Large intestine (tissue), 3 donors: ENCODE measurements at regions not wholly inside any gene's neighbourhood (a gene's known extent, or its start where the extent isn't known, plus 50 kb on each side); places are given as distances from the start of the nearest gene placed in this dataset.
A peak's percentile ranks its signal among the peaks of the same experiment; 100 is the strongest.

Source experiments
- DNase-seq, 2 donors: peaks; one replicate each; pipeline versions ENCODE4 v3.0.0 to v3.0.0-alpha.2; 2013
- H3K27ac ChIP-seq: one replicate; pipeline ENCODE4 v1.5.1; 2013; ENCODE audit warnings: low read length
- H3K27me3 ChIP-seq: 2 replicates; pipeline ENCODE4 v1.6.1; 2013; ENCODE audit warnings: low read length; ENCODE audit not compliant: control insufficient read depth, insufficient read depth
- H3K36me3 ChIP-seq: 2 replicates; pipeline ENCODE4 v1.6.1; 2013; ENCODE audit warnings: low read length; ENCODE audit not compliant: control insufficient read depth, insufficient read depth
- H3K4me1 ChIP-seq: one replicate; pipeline ENCODE4 v1.6.1; 2013; ENCODE audit warnings: low read length; ENCODE audit not compliant: control insufficient read depth, insufficient read depth
- H3K4me3 ChIP-seq: one replicate; pipeline ENCODE4 v1.5.1; 2013; ENCODE audit warnings: low read length
- H3K9me3 ChIP-seq: one replicate; pipeline ENCODE4 v1.6.1; 2013; ENCODE audit warnings: mild to moderate bottlenecking, low read depth, low read length, moderate library complexity; ENCODE audit not compliant: control insufficient read depth
- WGBS: methylation state at CpG from one replicate; pipeline ENCODE4 v1.1.5; 2013; ENCODE audit warnings: low lambda C conversion rate; ENCODE audit not compliant: insufficient coverage; 5-methylcytosine and 5-hydroxymethylcytosine counted together

- Histone ChIP-seq H3K27me3 (no peaks in the 10 kb centered on the region), H3K36me3 (no peaks in the 10 kb centered on the region), H3K27ac (no peak overlapping the region), H3K4me3 (no peak overlapping the region), H3K4me1 (peaks cover 18% of the 10 kb centered on the region), H3K9me3 (no peaks in the 10 kb centered on the region)
- no CpG with 5 or more reads among the region's 2 CpGs for WGBS
- no peak for DNase-seq
Measured at GRCh38 chr2:38438883-38439612, 62.0 kb upstream of the ATL2 start.

GRCh38 chr2:38438133-38438882, 61.2 kb upstream of the ATL2 start:
- Histone ChIP-seq H3K36me3 (no peaks in the 10 kb centered on the region), H3K4me1 (peaks cover 23% of the 10 kb centered on the region), H3K27me3 (no peaks in the 10 kb centered on the region), H3K27ac (no peak overlapping the region), H3K9me3 (no peaks in the 10 kb centered on the region), H3K4me3 (no peak overlapping the region)
- WGBS, result no CpG with 5 or more reads among the region's 2 CpGs
- DNase-seq, result no peak

- H3K27ac ChIP-seq, result no peak overlapping the region
- H3K4me3 ChIP-seq, result no peak overlapping the region
- no peak for DNase-seq
- no peaks in the 10 kb centered on the region for H3K27me3 ChIP-seq
- H3K36me3 ChIP-seq, result no peaks in the 10 kb centered on the region
- WGBS, result no CpG with 5 or more reads among the region's 2 CpGs
- no peaks in the 10 kb centered on the region for H3K9me3 ChIP-seq
- peaks cover 35% of the 10 kb centered on the region for H3K4me1 ChIP-seq
Measured at GRCh38 chr2:38436227-38436664, 59.2 kb upstream of the ATL2 start.

- Histone ChIP-seq H3K27me3 (no peaks in the 10 kb centered on the region), H3K27ac (no peak overlapping the region), H3K4me3 (no peak overlapping the region), H3K9me3 (no peaks in the 10 kb centered on the region), H3K36me3 (no peaks in the 10 kb centered on the region), H3K4me1 (peaks cover 31% of the 10 kb centered on the region)
- no peak for DNase-seq
- WGBS, result 70% methylated on average over 2 of the region's 2 CpGs
Measured at GRCh38 chr2:38435775-38436174, 58.7 kb upstream of the ATL2 start.

GRCh38 chr2:38434595-38434994, 57.5 kb upstream of the ATL2 start:
- Histone ChIP-seq H3K36me3 (no peaks in the 10 kb centered on the region), H3K27ac (no peak overlapping the region), H3K27me3 (no peaks in the 10 kb centered on the region), H3K4me3 (no peak overlapping the region), H3K9me3 (no peaks in the 10 kb centered on the region), H3K4me1 (peaks cover 23% of the 10 kb centered on the region)
- DNase-seq, result no peak

GRCh38 chr2:38433607-38433975, 56.5 kb upstream of the ATL2 start:
- WGBS, result no CpG with 5 or more reads among the region's 1 CpG
- H3K36me3 ChIP-seq, result no peaks in the 10 kb centered on the region
- H3K4me1 ChIP-seq, result peaks cover 20% of the 10 kb centered on the region
- no peak for DNase-seq
- no peaks in the 10 kb centered on the region for H3K27me3 ChIP-seq
- H3K4me3 ChIP-seq, result no peak overlapping the region
- H3K27ac ChIP-seq, result peak overlapping the region; percentile 58
- H3K9me3 ChIP-seq, result no peaks in the 10 kb centered on the region

- peak; percentile 92 to 95 for DNase-seq
- 83% methylated on average over 1 of the region's 8 CpGs for WGBS
- Histone ChIP-seq H3K27me3 (no peaks in the 10 kb centered on the region), H3K9me3 (no peaks in the 10 kb centered on the region), H3K4me1 (peaks cover 20% of the 10 kb centered on the region), H3K27ac (peak overlapping the region; percentile 58), H3K36me3 (no peaks in the 10 kb centered on the region), H3K4me3 (no peak overlapping the region)
Measured at GRCh38 chr2:38432820-38433606, 55.9 kb upstream of the ATL2 start.

GRCh38 chr2:38430597-38431207, 53.6 kb upstream of the ATL2 start:
- Histone ChIP-seq H3K4me1 (peaks cover 20% of the 10 kb centered on the region), H3K27ac (no peak overlapping the region), H3K27me3 (no peaks in the 10 kb centered on the region), H3K4me3 (no peak overlapping the region), H3K9me3 (no peaks in the 10 kb centered on the region), H3K36me3 (no peaks in the 10 kb centered on the region)
- no peak for DNase-seq
- WGBS, result no CpG with 5 or more reads among the region's 19 CpGs

- WGBS, result no CpG with 5 or more reads among the region's 7 CpGs
Measured at GRCh38 chr2:38430196-38430595, 53.1 kb upstream of the ATL2 start.

GRCh38 chr2:38427936-38428335, 50.9 kb upstream of the ATL2 start:
- WGBS, result no CpG with 5 or more reads among the region's 6 CpGs
- no peak for DNase-seq
- Histone ChIP-seq H3K36me3 (no peaks in the 10 kb centered on the region), H3K9me3 (no peaks in the 10 kb centered on the region), H3K27ac (no peak overlapping the region), H3K27me3 (no peaks in the 10 kb centered on the region), H3K4me3 (no peak overlapping the region), H3K4me1 (peaks cover 12% of the 10 kb centered on the region)

More at GRCh38 chr2:38430196-38430595, 53.1 kb upstream of the ATL2 start:
- Histone ChIP-seq H3K9me3 (no peaks in the 10 kb centered on the region), H3K27me3 (no peaks in the 10 kb centered on the region), H3K27ac (no peak overlapping the region), H3K36me3 (no peaks in the 10 kb centered on the region), H3K4me1 (peaks cover 20% of the 10 kb centered on the region), H3K4me3 (no peak overlapping the region)
- DNase-seq, result no peak
